NT2/D1 (cell line): ENCODE measurements at regions not wholly inside any gene's neighbourhood (a gene's known extent, or its start where the extent isn't known, plus 50 kb on each side); places are given as distances from the start of the nearest gene placed in this dataset.

Experiments
- DNase-seq: peaks from one replicate; pipeline ENCODE4 v3.0.0-alpha.2; 2011; ENCODE audit warnings: low read depth, low spot score
- H3K27me3 ChIP-seq: 2 replicates; pipeline ENCODE4 v1.6.0; 2011; ENCODE audit warnings: mild to moderate bottlenecking; ENCODE audit not compliant: insufficient read length, insufficient read depth
- H3K36me3 ChIP-seq: 2 replicates; pipeline ENCODE4 v1.6.1; 2011; ENCODE audit warnings: mild to moderate bottlenecking, low read length, mixed read lengths; ENCODE audit not compliant: insufficient read depth, insufficient read length
- H3K4me1 ChIP-seq: 2 replicates; pipeline ENCODE4 v1.5.1; 2011; ENCODE audit not compliant: insufficient read depth, insufficient read length
- H3K4me3 ChIP-seq: 2 replicates; pipeline ENCODE4 v1.5.1; 2011; ENCODE audit warnings: low read depth; ENCODE audit not compliant: insufficient read length
- H3K9ac ChIP-seq: 2 replicates; pipeline ENCODE4 v1.6.0; 2011; ENCODE audit warnings: low read depth; ENCODE audit not compliant: insufficient read length
- H3K9me3 ChIP-seq: 2 replicates; pipeline ENCODE4 v1.5.1; 2011; ENCODE audit warnings: mild to moderate bottlenecking, low read length; ENCODE audit not compliant: insufficient read depth
- SUZ12 ChIP-seq: IDR thresholded peaks from 2 replicates; pipeline ENCODE4 v1.6.1; 2011; ENCODE audit not compliant: insufficient read length, insufficient read depth; ENCODE audit errors: extremely low read depth
- YY1 ChIP-seq: IDR thresholded peaks from 2 replicates; pipeline ENCODE4 v1.6.1; 2011; ENCODE audit not compliant: insufficient read length, insufficient read depth
- ZNF274 ChIP-seq: IDR thresholded peaks from 2 replicates; pipeline ENCODE4 v1.6.1; 2011; ENCODE audit warnings: mild to moderate bottlenecking, low read depth, low read length

GRCh38 chr11:33463059-33463458, 205.9 kb downstream of the HIPK3 start:
- Histone ChIP-seq H3K9me3 (no peaks in the 10 kb centered on the region), H3K9ac (no peak overlapping the region), H3K36me3 (no peaks in the 10 kb centered on the region), H3K4me1 (no peaks in the 10 kb centered on the region), H3K4me3 (no peak overlapping the region), H3K27me3 (no peaks in the 10 kb centered on the region)
- TF ChIP-seq SUZ12 = no peak
- TF ChIP-seq ZNF274 = no peak
- no peak for TF ChIP-seq YY1
- no peak for DNase-seq

- TF ChIP-seq SUZ12 (no peak), ZNF274 (no peak), YY1 (no peak)
- no peak overlapping the region for H3K9ac ChIP-seq
- H3K27me3 ChIP-seq = no peaks in the 10 kb centered on the region
- H3K9me3 ChIP-seq = no peaks in the 10 kb centered on the region
- no peaks in the 10 kb centered on the region for H3K4me1 ChIP-seq
- no peak overlapping the region for H3K4me3 ChIP-seq
- H3K36me3 ChIP-seq = no peaks in the 10 kb centered on the region
- no peak for DNase-seq
Observed at GRCh38 chr11:33461369-33462125, 204.4 kb downstream of the HIPK3 start.

GRCh38 chr11:33457948-33458347, 200.8 kb downstream of the HIPK3 start:
- H3K36me3 ChIP-seq = no peaks in the 10 kb centered on the region
- H3K4me1 ChIP-seq = no peaks in the 10 kb centered on the region
- no peak overlapping the region for H3K9ac ChIP-seq
- TF ChIP-seq ZNF274 (no peak), SUZ12 (no peak), YY1 (no peak)
- no peaks in the 10 kb centered on the region for H3K9me3 ChIP-seq
- H3K27me3 ChIP-seq = no peaks in the 10 kb centered on the region
- DNase-seq = no peak
- H3K4me3 ChIP-seq = no peak overlapping the region

- Histone ChIP-seq H3K4me1 (no peaks in the 10 kb centered on the region), H3K9me3 (no peaks in the 10 kb centered on the region)
Observed at GRCh38 chr11:33455867-33456463, 198.8 kb downstream of the HIPK3 start.

GRCh38 chr11:33454264-33454663, 197.1 kb downstream of the HIPK3 start:
- Histone ChIP-seq H3K36me3 (no peaks in the 10 kb centered on the region), H3K4me3 (no peak overlapping the region), H3K9me3 (no peaks in the 10 kb centered on the region), H3K4me1 (no peaks in the 10 kb centered on the region), H3K9ac (no peak overlapping the region), H3K27me3 (no peaks in the 10 kb centered on the region)
- TF ChIP-seq ZNF274 (no peak), SUZ12 (no peak)
- no peak for DNase-seq

More at GRCh38 chr11:33455867-33456463, 198.8 kb downstream of the HIPK3 start:
- H3K9ac ChIP-seq = no peak overlapping the region
- DNase-seq = no peak
- TF ChIP-seq YY1 = no peak
- H3K36me3 ChIP-seq = no peaks in the 10 kb centered on the region
- H3K27me3 ChIP-seq = no peaks in the 10 kb centered on the region
- H3K4me3 ChIP-seq = no peak overlapping the region

- Histone ChIP-seq H3K9me3 (no peaks in the 10 kb centered on the region), H3K9ac (no peak overlapping the region), H3K36me3 (no peaks in the 10 kb centered on the region), H3K27me3 (no peaks in the 10 kb centered on the region), H3K4me3 (no peak overlapping the region), H3K4me1 (no peaks in the 10 kb centered on the region)
- TF ChIP-seq SUZ12 (no peak), YY1 (no peak), ZNF274 (no peak)
- no peak for DNase-seq
Observed at GRCh38 chr11:33452836-33453624, 195.8 kb downstream of the HIPK3 start.

- TF ChIP-seq SUZ12 = no peak
- no peak for TF ChIP-seq YY1
- no peak for TF ChIP-seq ZNF274
Observed at GRCh38 chr11:33451364-33451763, 194.2 kb downstream of the HIPK3 start.

More at GRCh38 chr11:33451364-33451763, 194.2 kb downstream of the HIPK3 start:
- Histone ChIP-seq H3K4me1 (no peaks in the 10 kb centered on the region), H3K27me3 (no peaks in the 10 kb centered on the region), H3K9ac (no peak overlapping the region), H3K4me3 (no peak overlapping the region), H3K36me3 (no peaks in the 10 kb centered on the region), H3K9me3 (no peaks in the 10 kb centered on the region)
- DNase-seq = no peak
